Skeletal muscle satellite cell (primary cell): ENCODE measurements at regions not wholly inside any gene's neighbourhood (a gene's known extent, or its start where the extent isn't known, plus 50 kb on each side); places are given as distances from the start of the nearest gene placed in this dataset.
"Not testable (repeated sequence)": the region's sequence is repeated elsewhere in the genome, so short reads cannot be mapped to it uniquely, and the experiment has no call there.

ENCODE experiments used
- H3K27me3 ChIP-seq: 2 replicates; pipeline ENCODE4 v1.7.0; 2013; ENCODE audit warnings: low read length; ENCODE audit not compliant: control insufficient read depth, insufficient read depth
- H3K36me3 ChIP-seq: 2 replicates; pipeline ENCODE4 v1.7.0; 2013; ENCODE audit warnings: mild to moderate bottlenecking, control low read depth, low read length; ENCODE audit not compliant: insufficient read depth
- H3K4me1 ChIP-seq: 2 replicates; pipeline ENCODE4 v1.7.0; 2013; ENCODE audit warnings: low read length; ENCODE audit not compliant: control insufficient read depth, insufficient read depth
- H3K4me2 ChIP-seq: 2 replicates; pipeline ENCODE4 v1.7.0; 2013; ENCODE audit warnings: mild to moderate bottlenecking, low read length
- H3K4me3 ChIP-seq: 2 replicates; pipeline ENCODE4 v1.7.0; 2013; ENCODE audit warnings: low read length
- H3K9ac ChIP-seq: 2 replicates; pipeline ENCODE4 v1.7.0; 2013; ENCODE audit warnings: mild to moderate bottlenecking, low read depth, low read length, moderate library complexity
- H3K9me3 ChIP-seq: replicated peaks from 2 replicates; pipeline ENCODE4 v1.7.0; 2013; ENCODE audit warnings: mild to moderate bottlenecking, control low read depth, low read length

GRCh38 chr9:28518439-28518838, 945.2 kb upstream of the C9orf72 start:
- Histone ChIP-seq H3K4me1 (no peaks in the 10 kb centered on the region), H3K4me2 (no peak overlapping the region), H3K27me3 (no peaks in the 10 kb centered on the region), H3K9me3 (no peaks in the 10 kb centered on the region), H3K9ac (no peak overlapping the region), H3K36me3 (no peaks in the 10 kb centered on the region), H3K4me3 (no peak overlapping the region)

GRCh38 chr9:28524309-28524708, 951.0 kb upstream of the C9orf72 start:
- H3K9ac ChIP-seq, H3K9me3 ChIP-seq, H3K36me3 ChIP-seq, H3K4me2 ChIP-seq, H3K27me3 ChIP-seq, H3K4me3 ChIP-seq, H3K4me1 ChIP-seq: not testable (repeated sequence)

- H3K4me1 ChIP-seq, result no peaks in the 10 kb centered on the region
- H3K9ac ChIP-seq, result no peak overlapping the region
- no peaks in the 10 kb centered on the region for H3K27me3 ChIP-seq
- no peak overlapping the region for H3K4me2 ChIP-seq
- H3K9me3 ChIP-seq, result peaks cover 4% of the 10 kb centered on the region
- no peak overlapping the region for H3K4me3 ChIP-seq
- H3K36me3 ChIP-seq, result no peaks in the 10 kb centered on the region
Measured at GRCh38 chr9:28528049-28528448, 954.8 kb upstream of the C9orf72 start.

- no peak overlapping the region for H3K4me2 ChIP-seq
- no peaks in the 10 kb centered on the region for H3K9me3 ChIP-seq
- H3K9ac ChIP-seq, result no peak overlapping the region
- no peak overlapping the region for H3K4me3 ChIP-seq
- H3K36me3 ChIP-seq, result no peaks in the 10 kb centered on the region
- no peaks in the 10 kb centered on the region for H3K4me1 ChIP-seq
- H3K27me3 ChIP-seq, result no peaks in the 10 kb centered on the region
Measured at GRCh38 chr9:28538132-28538531, 964.9 kb upstream of the C9orf72 start.

GRCh38 chr9:28539434-28540070, 966.3 kb upstream of the C9orf72 start:
- H3K27me3 ChIP-seq, result no peaks in the 10 kb centered on the region
- no peaks in the 10 kb centered on the region for H3K4me1 ChIP-seq
- H3K9me3 ChIP-seq, result no peaks in the 10 kb centered on the region

GRCh38 chr9:28542928-28543327, 969.6 kb upstream of the C9orf72 start:
- H3K36me3 ChIP-seq, result no peaks in the 10 kb centered on the region

More at GRCh38 chr9:28539434-28540070, 966.3 kb upstream of the C9orf72 start:
- H3K4me2 ChIP-seq, result no peak overlapping the region
- no peaks in the 10 kb centered on the region for H3K36me3 ChIP-seq
- no peak overlapping the region for H3K9ac ChIP-seq
- no peak overlapping the region for H3K4me3 ChIP-seq

GRCh38 chr9:28547527-28547926, 974.2 kb upstream of the C9orf72 start:
- Histone ChIP-seq H3K4me1 (no peaks in the 10 kb centered on the region), H3K4me3 (no peak overlapping the region), H3K9ac (no peak overlapping the region), H3K4me2 (no peak overlapping the region), H3K9me3 (no peaks in the 10 kb centered on the region), H3K36me3 (no peaks in the 10 kb centered on the region), H3K27me3 (no peaks in the 10 kb centered on the region)

More at GRCh38 chr9:28542928-28543327, 969.6 kb upstream of the C9orf72 start:
- Histone ChIP-seq H3K9ac (no peak overlapping the region), H3K27me3 (no peaks in the 10 kb centered on the region), H3K9me3 (no peaks in the 10 kb centered on the region), H3K4me1 (no peaks in the 10 kb centered on the region), H3K4me2 (no peak overlapping the region), H3K4me3 (no peak overlapping the region)

GRCh38 chr9:28563291-28563934, 990.1 kb upstream of the C9orf72 start:
- Histone ChIP-seq H3K4me3 (no peak overlapping the region), H3K4me2 (no peak overlapping the region), H3K9me3 (no peaks in the 10 kb centered on the region), H3K9ac (no peak overlapping the region), H3K4me1 (no peaks in the 10 kb centered on the region), H3K27me3 (no peaks in the 10 kb centered on the region), H3K36me3 (no peaks in the 10 kb centered on the region)

- no peak overlapping the region for H3K4me3 ChIP-seq
- no peaks in the 10 kb centered on the region for H3K36me3 ChIP-seq
- no peaks in the 10 kb centered on the region for H3K4me1 ChIP-seq
- no peaks in the 10 kb centered on the region for H3K9me3 ChIP-seq
- no peak overlapping the region for H3K4me2 ChIP-seq
- H3K9ac ChIP-seq, result no peak overlapping the region
- H3K27me3 ChIP-seq, result no peaks in the 10 kb centered on the region
Measured at GRCh38 chr9:28583832-28584231, 1010.6 kb upstream of the C9orf72 start.

GRCh38 chr9:28584542-28584941, 1011.3 kb upstream of the C9orf72 start:
- no peaks in the 10 kb centered on the region for H3K9me3 ChIP-seq
- no peaks in the 10 kb centered on the region for H3K27me3 ChIP-seq
- H3K9ac ChIP-seq, result no peak overlapping the region
- H3K4me2 ChIP-seq, result no peak overlapping the region
- H3K36me3 ChIP-seq, result no peaks in the 10 kb centered on the region
- no peak overlapping the region for H3K4me3 ChIP-seq
- H3K4me1 ChIP-seq, result no peaks in the 10 kb centered on the region

- Histone ChIP-seq H3K9me3 (no peaks in the 10 kb centered on the region), H3K4me1 (no peaks in the 10 kb centered on the region), H3K4me3 (no peak overlapping the region), H3K27me3 (no peaks in the 10 kb centered on the region), H3K9ac (no peak overlapping the region), H3K4me2 (no peak overlapping the region), H3K36me3 (no peaks in the 10 kb centered on the region)
Measured at GRCh38 chr9:28587052-28587451, 1013.8 kb upstream of the C9orf72 start.

GRCh38 chr9:28598408-28598807, 1025.1 kb upstream of the C9orf72 start:
- H3K4me2 ChIP-seq, result no peak overlapping the region
- no peaks in the 10 kb centered on the region for H3K4me1 ChIP-seq
- no peaks in the 10 kb centered on the region for H3K27me3 ChIP-seq
- H3K9ac ChIP-seq, result no peak overlapping the region
- no peak overlapping the region for H3K4me3 ChIP-seq
- no peaks in the 10 kb centered on the region for H3K9me3 ChIP-seq
- no peaks in the 10 kb centered on the region for H3K36me3 ChIP-seq
